MM.1S (cell line): ENCODE measurements at regions not wholly inside any gene's neighbourhood (a gene's known extent, or its start where the extent isn't known, plus 50 kb on each side); places are given as distances from the start of the nearest gene placed in this dataset.

Experiments
- DNase-seq: peaks from one replicate; pipeline ENCODE4 v3.0.0-alpha.2; 2015
- H2AFZ ChIP-seq: fragments of 300-600 bp; sonication (generic); 2 replicates; pipeline ENCODE4 v1.6.0; 2016; ENCODE audit warnings: antibody characterized with exemption, low read length
- H3F3A ChIP-seq: fragments of 300-600 bp; sonication (generic); 2 replicates; pipeline ENCODE4 v1.6.1; 2016; ENCODE audit warnings: mild to moderate bottlenecking, antibody characterized with exemption, low read length, moderate library complexity, mixed read lengths; ENCODE audit not compliant: insufficient read depth
- H3K27ac ChIP-seq: fragments of 300-600 bp; sonication (generic); 2 replicates; pipeline ENCODE4 v1.5.1; 2016; ENCODE audit warnings: mild to moderate bottlenecking, low read length
- H3K27me3 ChIP-seq: fragments of 300-600 bp; sonication (generic); replicated peaks from 2 replicates; pipeline ENCODE4 v1.6.0; 2016; ENCODE audit warnings: low read length; ENCODE audit not compliant: insufficient read depth
- H3K36me3 ChIP-seq: fragments of 300-600 bp; sonication (generic); replicated peaks from 2 replicates; pipeline ENCODE4 v1.6.1; 2016; ENCODE audit warnings: mild to moderate bottlenecking, low read length, mixed read lengths; ENCODE audit not compliant: insufficient read depth
- H3K4me1 ChIP-seq: fragments of 300-600 bp; sonication (generic); 2 replicates; pipeline ENCODE4 v1.6.1; 2016; ENCODE audit warnings: low read length, mixed read lengths
- H3K4me2 ChIP-seq: fragments of 300-600 bp; sonication (generic); 2 replicates; pipeline ENCODE4 v1.6.0; 2016; ENCODE audit warnings: low read depth, low read length
- H3K4me3 ChIP-seq: fragments of 300-600 bp; sonication (generic); 2 replicates; pipeline ENCODE4 v1.5.1; 2016; ENCODE audit warnings: low read length, mixed read lengths
- H3K79me2 ChIP-seq: fragments of 300-600 bp; sonication (generic); 2 replicates; pipeline ENCODE4 v1.6.1; 2016; ENCODE audit warnings: mixed run types, low read length, mixed read lengths
- H3K9ac ChIP-seq: fragments of 300-600 bp; sonication (generic); 2 replicates; pipeline ENCODE4 v1.6.1; 2016; ENCODE audit warnings: low read length, mixed read lengths
- H3K9me2 ChIP-seq: fragments of 300-600 bp; sonication (generic); replicated peaks from 2 replicates; pipeline ENCODE4 v1.6.1; 2016; ENCODE audit warnings: mild to moderate bottlenecking, low read length, mixed read lengths; ENCODE audit not compliant: insufficient read depth
- H3K9me3 ChIP-seq: fragments of 300-600 bp; sonication (generic); replicated peaks from 2 replicates; pipeline ENCODE4 v1.6.1; 2016; ENCODE audit warnings: mild to moderate bottlenecking, low read length, mixed read lengths; ENCODE audit not compliant: insufficient read depth
- H4K20me1 ChIP-seq: fragments of 300-600 bp; sonication (generic); 2 replicates; pipeline ENCODE4 v1.6.1; 2016; ENCODE audit warnings: mild to moderate bottlenecking, low read length, moderate library complexity, mixed read lengths; ENCODE audit not compliant: insufficient read depth
- EZH2 ChIP-seq: fragments of 300-600 bp; sonication (generic); optimal IDR thresholded peaks from 2 replicates; pipeline ENCODE3; 2017; ENCODE audit warnings: low read depth, mild to moderate bottlenecking, antibody characterized with exemption, low read length, mixed read lengths
- EZH2phosphoT487 ChIP-seq: fragments of 300-600 bp; sonication (generic); IDR thresholded peaks from 2 replicates; pipeline ENCODE4 v1.6.1; 2018; ENCODE audit warnings: antibody characterized with exemption, low read length
- TF ChIP-seq, protein P1 (sequence below): fragments of 300-600 bp; sonication (generic); IDR thresholded peaks from 2 replicates; pipeline ENCODE4 v1.5.1; 2016; ENCODE audit warnings: antibody characterized with exemption, low read length, mixed read lengths

DNA sequence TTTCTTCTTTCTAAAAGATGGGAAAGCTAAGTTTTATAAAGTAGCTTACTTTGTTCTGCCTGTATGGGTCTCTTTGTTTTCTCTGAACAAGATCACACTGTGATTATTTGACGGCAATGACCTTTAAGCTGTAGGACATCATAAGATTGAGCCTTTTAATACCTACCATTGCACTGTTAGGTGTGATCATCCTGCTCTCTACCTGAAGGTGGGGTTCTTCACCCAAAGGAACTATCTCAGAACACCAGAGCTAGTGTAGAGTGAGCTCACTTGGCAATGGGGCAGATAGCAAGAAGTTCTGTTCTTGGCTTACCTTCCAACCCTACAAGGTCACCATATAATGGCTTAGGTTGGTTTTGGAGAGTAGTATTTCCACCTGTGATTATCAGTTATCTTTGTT, 200.2 kb downstream of the SPATA31D1 start:
- peak; percentile 25 for DNase-seq
- H3K4me3 ChIP-seq = no peak overlapping the region
- no peak overlapping the region for H3K9ac ChIP-seq
- peaks cover 23% of the 10 kb centered on the region for H3K4me1 ChIP-seq
- no peaks in the 10 kb centered on the region for H3K79me2 ChIP-seq
- H4K20me1 ChIP-seq = no peaks in the 10 kb centered on the region
- no peak overlapping the region for H3K27ac ChIP-seq
- H3K36me3 ChIP-seq = no peaks in the 10 kb centered on the region
- no peaks in the 10 kb centered on the region for H3K27me3 ChIP-seq
- peaks cover 13% of the 10 kb centered on the region for H3F3A ChIP-seq
- no peak overlapping the region for H2AFZ ChIP-seq
- H3K9me2 ChIP-seq = no peaks in the 10 kb centered on the region
- no peaks in the 10 kb centered on the region for H3K9me3 ChIP-seq
- no peak for TF ChIP-seq EZH2phosphoT487
- TF ChIP-seq, protein P1, sequence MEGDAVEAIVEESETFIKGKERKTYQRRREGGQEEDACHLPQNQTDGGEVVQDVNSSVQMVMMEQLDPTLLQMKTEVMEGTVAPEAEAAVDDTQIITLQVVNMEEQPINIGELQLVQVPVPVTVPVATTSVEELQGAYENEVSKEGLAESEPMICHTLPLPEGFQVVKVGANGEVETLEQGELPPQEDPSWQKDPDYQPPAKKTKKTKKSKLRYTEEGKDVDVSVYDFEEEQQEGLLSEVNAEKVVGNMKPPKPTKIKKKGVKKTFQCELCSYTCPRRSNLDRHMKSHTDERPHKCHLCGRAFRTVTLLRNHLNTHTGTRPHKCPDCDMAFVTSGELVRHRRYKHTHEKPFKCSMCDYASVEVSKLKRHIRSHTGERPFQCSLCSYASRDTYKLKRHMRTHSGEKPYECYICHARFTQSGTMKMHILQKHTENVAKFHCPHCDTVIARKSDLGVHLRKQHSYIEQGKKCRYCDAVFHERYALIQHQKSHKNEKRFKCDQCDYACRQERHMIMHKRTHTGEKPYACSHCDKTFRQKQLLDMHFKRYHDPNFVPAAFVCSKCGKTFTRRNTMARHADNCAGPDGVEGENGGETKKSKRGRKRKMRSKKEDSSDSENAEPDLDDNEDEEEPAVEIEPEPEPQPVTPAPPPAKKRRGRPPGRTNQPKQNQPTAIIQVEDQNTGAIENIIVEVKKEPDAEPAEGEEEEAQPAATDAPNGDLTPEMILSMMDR = peak; percentile 36
- H3K4me2 ChIP-seq = no peak overlapping the region

DNA sequence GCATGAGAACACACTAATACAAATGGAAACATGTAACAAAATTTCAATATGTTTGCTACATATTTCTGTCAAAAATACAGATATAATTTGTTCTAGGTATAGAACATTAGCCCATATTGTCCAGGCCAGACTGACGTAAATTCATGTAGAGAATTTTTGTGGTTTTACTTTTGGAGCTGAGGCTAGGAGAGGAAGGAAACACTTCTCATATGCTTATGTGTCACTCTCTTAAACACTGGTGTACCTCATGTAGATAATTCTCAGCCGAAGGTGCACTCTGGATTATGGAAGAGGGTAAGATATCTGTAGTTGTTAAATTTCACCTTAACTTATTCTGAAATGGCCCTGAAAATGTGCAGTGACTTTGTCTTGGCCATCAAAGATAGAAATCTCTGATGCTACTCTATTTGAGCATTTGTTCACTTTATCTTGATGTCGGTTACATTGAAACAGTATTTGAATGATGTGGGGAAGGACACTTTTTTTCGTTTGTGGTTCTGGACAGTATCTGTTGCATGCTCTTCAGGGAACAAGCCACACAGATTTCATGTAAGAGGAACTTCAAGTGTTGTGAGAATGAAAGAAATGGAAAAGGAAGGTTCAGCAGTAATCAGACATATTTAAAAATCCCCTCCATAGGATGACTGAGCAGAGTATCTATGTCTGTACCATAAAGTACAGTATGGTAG, 202.7 kb downstream of the SPATA31D1 start:
- Histone ChIP-seq H3K4me2 (no peak overlapping the region), H3K9me2 (no peaks in the 10 kb centered on the region), H3F3A (no peaks in the 10 kb centered on the region), H3K27ac (no peak overlapping the region), H3K4me3 (no peak overlapping the region), H3K36me3 (no peaks in the 10 kb centered on the region), H3K9ac (no peak overlapping the region), H4K20me1 (no peaks in the 10 kb centered on the region), H3K4me1 (peaks cover 4% of the 10 kb centered on the region; the same call in 1 of the 2 replicates), H3K9me3 (no peaks in the 10 kb centered on the region), H3K27me3 (no peaks in the 10 kb centered on the region), H2AFZ (no peak overlapping the region), H3K79me2 (no peaks in the 10 kb centered on the region)
- DNase-seq = peak; percentile 33
- TF ChIP-seq, protein P1 = no peak
- TF ChIP-seq EZH2phosphoT487 (no peak), EZH2 (no peak)

DNA sequence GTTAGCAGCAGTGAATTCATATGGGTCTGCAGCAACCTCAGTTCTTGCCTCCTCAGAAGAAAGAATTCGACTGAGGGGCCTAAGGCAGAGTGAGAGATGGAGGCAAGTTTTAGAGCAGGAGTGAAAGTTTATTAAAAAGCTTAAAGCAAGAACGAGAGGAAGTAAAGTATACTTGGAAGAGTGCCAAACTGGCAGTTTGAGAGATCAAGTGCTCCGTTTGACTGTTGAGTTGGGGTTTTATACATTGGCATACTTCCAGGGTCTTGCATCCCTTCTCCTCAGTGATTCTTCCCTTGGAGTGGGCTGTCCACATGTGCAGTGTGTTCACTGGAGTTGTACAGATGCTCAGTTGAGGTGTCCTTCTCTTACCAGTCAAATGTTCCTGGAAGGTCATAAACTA, 203.6 kb downstream of the SPATA31D1 start:
- Histone ChIP-seq H4K20me1 (no peaks in the 10 kb centered on the region), H3F3A (no peaks in the 10 kb centered on the region), H3K36me3 (no peaks in the 10 kb centered on the region), H3K27me3 (no peaks in the 10 kb centered on the region), H3K27ac (no peak overlapping the region), H3K9ac (no peak overlapping the region), H2AFZ (no peak overlapping the region), H3K4me2 (no peak overlapping the region), H3K79me2 (no peaks in the 10 kb centered on the region), H3K9me2 (no peaks in the 10 kb centered on the region), H3K4me1 (peaks cover 12% of the 10 kb centered on the region), H3K4me3 (no peak overlapping the region), H3K9me3 (no peaks in the 10 kb centered on the region)
- TF ChIP-seq EZH2phosphoT487 = no peak
- TF ChIP-seq, protein P1 = no peak
- TF ChIP-seq EZH2 = no peak
- no peak for DNase-seq
